Endodermal cell (in vitro differentiated cells): ENCODE measurements at regions not wholly inside any gene's neighbourhood (a gene's known extent, or its start where the extent isn't known, plus 50 kb on each side); places are given as distances from the start of the nearest gene placed in this dataset.

ENCODE experiments used
- DNase-seq: peaks from one replicate; pipeline ENCODE4 v3.0.0-alpha.2; 2017
- H3K27ac ChIP-seq: 2 replicates; pipeline ENCODE4 v1.5.1; 2013; ENCODE audit warnings: mild to moderate bottlenecking, low read depth, low read length, moderate library complexity
- H3K27me3 ChIP-seq: 2 replicates; pipeline ENCODE4 v1.6.1; 2013; ENCODE audit warnings: mild to moderate bottlenecking, low read length, moderate library complexity; ENCODE audit not compliant: insufficient read depth, control insufficient read depth, poor library complexity, severe bottlenecking
- H3K36me3 ChIP-seq: 2 replicates; pipeline ENCODE4 v1.7.0; 2013; ENCODE audit warnings: mild to moderate bottlenecking, low read length, moderate library complexity; ENCODE audit not compliant: control insufficient read depth, insufficient read depth
- H3K4me1 ChIP-seq: one replicate; pipeline ENCODE4 v1.7.0; 2013; ENCODE audit warnings: low read length; ENCODE audit not compliant: control insufficient read depth, insufficient read depth
- H3K4me3 ChIP-seq: 2 replicates; pipeline ENCODE4 v1.5.1; 2013; ENCODE audit warnings: mild to moderate bottlenecking, low read length, moderate library complexity
- H3K9ac ChIP-seq: 2 replicates; pipeline ENCODE4 v1.6.1; 2013; ENCODE audit warnings: mild to moderate bottlenecking, low read length, moderate library complexity; ENCODE audit not compliant: poor library complexity, severe bottlenecking; ENCODE audit errors: extremely low read depth
- H3K9me3 ChIP-seq: 2 replicates; pipeline ENCODE4 v1.6.1; 2013; ENCODE audit warnings: mild to moderate bottlenecking, low read length, moderate library complexity; ENCODE audit not compliant: control insufficient read depth
- H3K27ac Mint-ChIP-seq: 2 replicates; pipeline ENCODE4 v1.8.0; 2020; ENCODE audit warnings: mixed read lengths
- H3K27me3 Mint-ChIP-seq: 2 replicates; pipeline ENCODE4 v1.8.0; 2021; ENCODE audit warnings: mild to moderate bottlenecking, mixed read lengths; ENCODE audit not compliant: insufficient read depth
- H3K36me3 Mint-ChIP-seq: 2 replicates; pipeline ENCODE4 v1.8.0; 2020; ENCODE audit warnings: low read depth, mixed read lengths
- H3K4me1 Mint-ChIP-seq: 2 replicates; pipeline ENCODE4 v1.8.0; 2020; ENCODE audit warnings: mixed read lengths
- H3K4me3 Mint-ChIP-seq: 2 replicates; pipeline ENCODE4 v1.8.0; 2020; ENCODE audit warnings: mild to moderate bottlenecking, moderate library complexity, mixed read lengths
- H3K9me3 Mint-ChIP-seq: 2 replicates; pipeline ENCODE4 v1.8.0; 2020; ENCODE audit warnings: mild to moderate bottlenecking, mixed read lengths
- CTCF ChIP-seq: fragments of 200-600 bp; sonication (generic); conservative IDR thresholded peaks from 2 replicates; pipeline ENCODE4 v1.5.0; 2021; ENCODE audit warnings: antibody characterized with exemption, mild to moderate bottlenecking
- WGBS, 2 experiments: methylation state at CpG; one replicate each; pipeline versions ENCODE4 v1.1.5 to v1.1.7; 2013; ENCODE audit warnings: missing lambda C conversion rate in 2 of 2, mixed read lengths in 1 of 2; ENCODE audit not compliant: insufficient coverage in 1 of 2, insufficient read length in 1 of 2; 5-methylcytosine and 5-hydroxymethylcytosine counted together

GRCh38 chr4:160286051-160286450, 1183.2 kb downstream of the RAPGEF2 start:
- Mint-ChIP-seq H3K9me3 (peaks cover 2% of the 10 kb centered on the region), H3K27ac (no peak overlapping the region), H3K27me3 (no peaks in the 10 kb centered on the region), H3K36me3 (no peaks in the 10 kb centered on the region), H3K4me1 (no peaks in the 10 kb centered on the region), H3K4me3 (no peak overlapping the region)
- no peak for DNase-seq
- no peak for TF ChIP-seq CTCF
- no peak overlapping the region for H3K4me3 ChIP-seq
- no peaks in the 10 kb centered on the region for H3K4me1 ChIP-seq
- no peaks in the 10 kb centered on the region for H3K36me3 ChIP-seq
- H3K27me3 ChIP-seq, result no peaks in the 10 kb centered on the region
- H3K27ac ChIP-seq, result no peak overlapping the region
- no peak overlapping the region for H3K9ac ChIP-seq
- 57% methylated on average over 1 of the region's 1 CpG; no CpG with 5 or more reads in 1 of the 2 experiments for WGBS, 2 experiments
- H3K9me3 ChIP-seq, result no peaks in the 10 kb centered on the region

GRCh38 chr4:160296476-160296875, 1193.6 kb downstream of the RAPGEF2 start:
- Histone ChIP-seq H3K27ac (no peak overlapping the region), H3K4me1 (no peaks in the 10 kb centered on the region), H3K9ac (no peak overlapping the region), H3K27me3 (no peaks in the 10 kb centered on the region), H3K36me3 (no peaks in the 10 kb centered on the region), H3K9me3 (no peaks in the 10 kb centered on the region), H3K4me3 (no peak overlapping the region)
- Mint-ChIP-seq H3K4me3 (no peak overlapping the region), H3K4me1 (no peaks in the 10 kb centered on the region), H3K27ac (no peak overlapping the region), H3K9me3 (no peaks in the 10 kb centered on the region), H3K27me3 (no peaks in the 10 kb centered on the region), H3K36me3 (no peaks in the 10 kb centered on the region)
- DNase-seq, result no peak
- TF ChIP-seq CTCF, result no peak
- WGBS, 2 experiments, result 95 to 100% methylated on average over 1 of the region's 1 CpG

- no CpG with 5 or more reads among the region's 1 CpG for WGBS, 2 experiments
- no peaks in the 10 kb centered on the region for H3K36me3 Mint-ChIP-seq
- no peaks in the 10 kb centered on the region for H3K27me3 Mint-ChIP-seq
- TF ChIP-seq CTCF, result no peak
- Histone ChIP-seq H3K36me3 (no peaks in the 10 kb centered on the region), H3K27me3 (no peaks in the 10 kb centered on the region), H3K9me3 (no peaks in the 10 kb centered on the region), H3K9ac (no peak overlapping the region), H3K4me3 (no peak overlapping the region), H3K27ac (no peak overlapping the region), H3K4me1 (no peaks in the 10 kb centered on the region)
- H3K27ac Mint-ChIP-seq, result no peak overlapping the region
- H3K4me1 Mint-ChIP-seq, result no peaks in the 10 kb centered on the region
- H3K9me3 Mint-ChIP-seq, result no peaks in the 10 kb centered on the region
- DNase-seq, result no peak
- H3K4me3 Mint-ChIP-seq, result no peak overlapping the region
Observed at GRCh38 chr4:160299177-160299576, 1196.3 kb downstream of the RAPGEF2 start.
